KMS-11 (cell line): ENCODE measurements at regions not wholly inside any gene's neighbourhood (a gene's known extent, or its start where the extent isn't known, plus 50 kb on each side); places are given as distances from the start of the nearest gene placed in this dataset.

Experiments
- H2AFZ ChIP-seq: fragments of 200-600 bp; sonication (generic); 2 replicates; pipeline ENCODE4 v1.6.1; 2016; ENCODE audit warnings: antibody characterized with exemption, mixed run types, low read depth
- H3K27ac ChIP-seq: fragments of 200-600 bp; sonication (generic); 2 replicates; pipeline ENCODE4 v1.6.1; 2016; ENCODE audit warnings: mild to moderate bottlenecking, mixed run types
- H3K27me3 ChIP-seq: fragments of 200-600 bp; sonication (generic); 2 replicates; pipeline ENCODE4 v1.6.1; 2017; ENCODE audit warnings: mild to moderate bottlenecking, low read depth, mixed run types, moderate library complexity; ENCODE audit not compliant: insufficient read depth
- H3K36me3 ChIP-seq: fragments of 200-600 bp; sonication (generic); 2 replicates; pipeline ENCODE4 v1.6.1; 2017; ENCODE audit warnings: mild to moderate bottlenecking, mixed run types; ENCODE audit not compliant: insufficient read depth
- H3K4me1 ChIP-seq: fragments of 200-600 bp; sonication (generic); 2 replicates; pipeline ENCODE4 v1.6.1; 2016; ENCODE audit warnings: mild to moderate bottlenecking, low read depth, mixed run types; ENCODE audit not compliant: poor library complexity, severe bottlenecking
- H3K4me2 ChIP-seq: fragments of 200-600 bp; sonication (generic); 2 replicates; pipeline ENCODE4 v1.7.0; 2016; ENCODE audit warnings: mild to moderate bottlenecking, mixed run types
- H3K4me3 ChIP-seq: fragments of 200-600 bp; sonication (generic); IDR thresholded peaks from 2 replicates; pipeline ENCODE4 v1.6.1; 2017; ENCODE audit warnings: low read depth, low read length, mixed read lengths; ENCODE audit not compliant: insufficient read depth
- H3K79me2 ChIP-seq: fragments of 200-600 bp; sonication (generic); 2 replicates; pipeline ENCODE4 v1.6.1; 2016; ENCODE audit warnings: low read depth, mixed run types; ENCODE audit not compliant: insufficient read depth
- H3K9ac ChIP-seq: fragments of 200-600 bp; sonication (generic); 2 replicates; pipeline ENCODE4 v1.6.1; 2016; ENCODE audit warnings: mild to moderate bottlenecking, mixed run types
- H4K20me1 ChIP-seq: fragments of 200-600 bp; sonication (generic); 2 replicates; pipeline ENCODE4 v1.6.1; 2016; ENCODE audit warnings: mild to moderate bottlenecking, mixed run types; ENCODE audit not compliant: insufficient read depth
- TF ChIP-seq, protein P1 (sequence below): fragments of 200-600 bp; sonication (generic); conservative IDR thresholded peaks from 2 replicates; pipeline ENCODE4 v1.6.1; 2017; ENCODE audit warnings: low read depth, mild to moderate bottlenecking, antibody characterized with exemption, low read length, moderate library complexity, mixed read lengths

DNA sequence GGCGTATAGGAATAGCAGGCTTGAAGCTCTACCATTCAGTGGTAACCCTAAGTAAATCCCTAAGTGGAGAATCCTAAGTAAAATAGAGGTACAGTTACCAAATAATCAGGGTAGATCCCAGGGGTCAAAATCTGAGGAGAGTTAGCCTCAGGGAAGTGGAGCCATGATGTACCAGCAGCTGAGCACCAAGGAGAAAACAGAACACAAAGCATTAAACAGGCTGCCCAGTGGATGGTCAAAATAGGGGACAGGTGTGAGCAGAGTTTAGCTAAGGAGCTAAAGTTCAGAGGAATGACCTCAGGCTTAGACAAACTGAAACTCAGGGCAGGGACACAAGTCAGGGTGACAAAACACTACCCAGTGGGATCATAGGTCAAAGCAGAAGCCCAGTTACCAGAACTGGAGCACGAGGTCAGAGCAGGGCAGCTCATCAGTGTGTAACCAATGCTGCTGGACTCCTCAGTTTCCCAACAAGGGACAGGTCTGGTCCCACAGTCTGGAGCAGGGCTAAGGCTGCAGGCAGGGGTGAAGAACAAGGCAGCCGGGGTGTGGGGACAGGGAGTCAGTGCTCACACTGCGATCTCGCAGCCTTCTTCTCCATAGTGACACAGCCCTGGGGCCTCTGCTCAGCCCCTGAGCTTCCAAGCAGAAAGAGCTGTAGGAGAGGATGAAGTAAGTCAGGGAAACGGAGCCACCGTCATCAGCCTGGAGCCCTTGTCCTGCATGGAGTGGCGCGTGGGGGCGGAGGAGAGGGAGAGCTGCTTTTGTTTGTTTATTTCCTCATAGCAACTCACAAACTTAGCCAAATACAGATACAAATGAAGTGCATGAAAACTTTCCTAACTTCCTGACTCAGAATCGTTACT, 264.0 kb downstream of the MREG start:
- no peak overlapping the region for H3K4me3 ChIP-seq
- no peaks in the 10 kb centered on the region for H4K20me1 ChIP-seq
- H3K9ac ChIP-seq = no peak overlapping the region
- H2AFZ ChIP-seq = no peak overlapping the region
- no peaks in the 10 kb centered on the region for H3K36me3 ChIP-seq
- no peaks in the 10 kb centered on the region for H3K4me1 ChIP-seq
- no peak overlapping the region for H3K4me2 ChIP-seq
- no peaks in the 10 kb centered on the region for H3K27me3 ChIP-seq
- H3K27ac ChIP-seq = no peak overlapping the region
- H3K79me2 ChIP-seq = no peaks in the 10 kb centered on the region
- TF ChIP-seq, protein P1, sequence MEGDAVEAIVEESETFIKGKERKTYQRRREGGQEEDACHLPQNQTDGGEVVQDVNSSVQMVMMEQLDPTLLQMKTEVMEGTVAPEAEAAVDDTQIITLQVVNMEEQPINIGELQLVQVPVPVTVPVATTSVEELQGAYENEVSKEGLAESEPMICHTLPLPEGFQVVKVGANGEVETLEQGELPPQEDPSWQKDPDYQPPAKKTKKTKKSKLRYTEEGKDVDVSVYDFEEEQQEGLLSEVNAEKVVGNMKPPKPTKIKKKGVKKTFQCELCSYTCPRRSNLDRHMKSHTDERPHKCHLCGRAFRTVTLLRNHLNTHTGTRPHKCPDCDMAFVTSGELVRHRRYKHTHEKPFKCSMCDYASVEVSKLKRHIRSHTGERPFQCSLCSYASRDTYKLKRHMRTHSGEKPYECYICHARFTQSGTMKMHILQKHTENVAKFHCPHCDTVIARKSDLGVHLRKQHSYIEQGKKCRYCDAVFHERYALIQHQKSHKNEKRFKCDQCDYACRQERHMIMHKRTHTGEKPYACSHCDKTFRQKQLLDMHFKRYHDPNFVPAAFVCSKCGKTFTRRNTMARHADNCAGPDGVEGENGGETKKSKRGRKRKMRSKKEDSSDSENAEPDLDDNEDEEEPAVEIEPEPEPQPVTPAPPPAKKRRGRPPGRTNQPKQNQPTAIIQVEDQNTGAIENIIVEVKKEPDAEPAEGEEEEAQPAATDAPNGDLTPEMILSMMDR = no peak

DNA sequence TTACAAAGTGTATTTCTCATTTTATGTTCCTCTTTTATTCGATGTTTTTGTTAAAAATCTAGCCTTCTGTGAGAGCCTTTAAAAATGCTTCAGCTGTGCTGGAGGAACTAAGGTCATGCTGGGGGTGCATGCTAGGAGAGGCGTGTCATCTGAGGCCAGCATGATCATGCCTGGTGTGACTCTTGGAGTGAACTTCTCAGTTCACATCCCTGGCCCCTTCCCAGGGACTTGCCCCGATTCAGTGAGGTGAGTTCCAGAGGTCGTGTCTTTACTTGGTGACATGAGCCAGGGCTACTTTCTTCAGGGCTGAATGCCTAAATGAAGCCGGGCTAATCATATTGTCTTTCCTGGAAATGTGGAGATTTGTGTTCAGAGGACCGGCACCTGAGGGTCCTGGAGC, 264.9 kb downstream of the MREG start:
- Histone ChIP-seq H3K4me3 (no peak overlapping the region), H3K4me1 (no peaks in the 10 kb centered on the region), H2AFZ (no peak overlapping the region), H4K20me1 (no peaks in the 10 kb centered on the region), H3K27me3 (no peaks in the 10 kb centered on the region), H3K36me3 (no peaks in the 10 kb centered on the region), H3K9ac (no peak overlapping the region), H3K4me2 (no peak overlapping the region), H3K27ac (no peak overlapping the region), H3K79me2 (no peaks in the 10 kb centered on the region)
- TF ChIP-seq, protein P1 = no peak

DNA sequence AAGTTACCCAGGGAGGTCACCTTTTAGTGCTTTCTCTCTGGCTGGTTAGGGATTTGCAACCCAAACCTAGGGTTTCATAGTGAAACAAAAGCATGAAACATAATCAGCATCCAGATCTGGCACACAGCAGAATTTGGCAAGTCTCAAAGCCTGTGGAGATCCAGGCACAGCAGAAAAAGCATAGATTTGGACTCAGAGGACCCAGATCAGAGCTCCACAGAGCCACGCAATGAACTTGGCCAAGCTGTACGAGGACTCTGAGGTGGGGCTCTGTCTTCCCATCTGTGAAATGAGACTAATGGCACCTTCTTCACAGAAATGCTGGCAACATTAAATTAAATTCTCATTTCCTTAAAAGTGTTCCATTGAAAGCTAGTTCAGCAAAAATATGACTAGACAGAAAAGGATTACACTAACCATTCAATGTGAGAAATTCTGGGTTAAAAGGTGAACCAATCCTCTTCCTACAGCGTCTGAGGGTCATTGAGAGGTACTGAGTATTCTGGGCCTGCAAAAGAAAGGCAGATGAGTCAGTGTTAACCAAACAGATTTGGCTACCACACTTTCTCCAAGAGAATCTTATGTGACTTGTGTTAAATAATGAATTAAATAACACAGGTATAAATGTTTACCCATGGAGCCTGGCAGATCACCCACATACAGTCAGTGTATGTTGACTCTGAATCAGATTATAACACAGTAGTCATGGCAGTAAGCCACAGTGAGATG, 266.3 kb downstream of the MREG start:
- H3K4me2 ChIP-seq = no peak overlapping the region
- H3K4me3 ChIP-seq = no peak overlapping the region

DNA sequence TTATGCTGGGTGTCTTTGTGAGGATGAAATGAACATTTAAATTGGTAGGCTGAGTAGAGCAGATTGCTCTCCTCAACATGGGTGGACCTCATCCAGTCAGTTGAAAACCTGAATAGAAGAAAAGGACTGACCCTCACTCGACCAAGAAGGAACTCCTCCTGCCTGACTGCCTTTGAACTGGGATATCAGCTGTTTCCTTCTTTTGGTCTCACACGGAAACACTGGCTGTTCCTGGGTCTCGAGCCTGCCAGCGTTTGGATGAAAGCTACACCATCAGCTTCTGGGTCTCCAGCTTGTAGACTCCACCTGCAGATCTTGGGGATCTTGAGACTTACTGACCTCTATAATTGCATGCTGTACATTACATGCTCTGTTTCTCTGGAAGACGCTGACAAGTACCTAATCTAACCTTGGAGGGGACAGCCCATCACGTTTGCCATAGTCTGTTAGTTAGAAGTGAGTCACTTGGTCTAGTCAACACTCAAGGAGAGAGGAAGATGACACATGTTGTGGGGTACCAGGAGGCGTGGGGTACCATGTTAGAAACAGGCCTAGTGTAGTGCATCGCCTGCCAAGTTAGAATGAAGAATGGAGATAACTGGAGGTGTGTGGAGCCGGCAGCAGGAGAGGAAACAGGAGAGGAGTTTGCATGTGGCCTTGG, 267.0 kb downstream of the MREG start:
- no peak overlapping the region for H3K27ac ChIP-seq
- H3K36me3 ChIP-seq = no peaks in the 10 kb centered on the region
- no peak overlapping the region for H3K9ac ChIP-seq
- no peak overlapping the region for H3K4me2 ChIP-seq
- H3K4me3 ChIP-seq = no peak overlapping the region
- H3K4me1 ChIP-seq = no peaks in the 10 kb centered on the region
- H4K20me1 ChIP-seq = no peaks in the 10 kb centered on the region
- H3K27me3 ChIP-seq = no peaks in the 10 kb centered on the region
- H3K79me2 ChIP-seq = no peaks in the 10 kb centered on the region
- TF ChIP-seq, protein P1 = no peak
- H2AFZ ChIP-seq = no peak overlapping the region

More for the DNA sequence above, 266.3 kb downstream of the MREG start:
- Histone ChIP-seq H3K36me3 (no peaks in the 10 kb centered on the region), H3K27ac (no peak overlapping the region), H3K27me3 (no peaks in the 10 kb centered on the region), H3K79me2 (no peaks in the 10 kb centered on the region), H4K20me1 (no peaks in the 10 kb centered on the region), H2AFZ (no peak overlapping the region), H3K9ac (no peak overlapping the region), H3K4me1 (no peaks in the 10 kb centered on the region)
- TF ChIP-seq, protein P1 = no peak
